NCI-H345 (cell line): ENCODE measurements at regions not wholly inside any gene's neighbourhood (a gene's known extent, or its start where the extent isn't known, plus 50 kb on each side); places are given as distances from the start of the nearest gene placed in this dataset.

Experiments used
- DNase-seq: peaks from one replicate; lab custom pipeline; 2025; lab: John Stamatoyannopoulos, UW

- DNase-seq = no peak
Measured at GRCh38 chr10:8481718-8482504, 427.4 kb downstream of the GATA3 start.

GRCh38 chr10:8485032-8485431 lies 430.5 kb downstream of the GATA3 start:
- no peak for DNase-seq

- DNase-seq = no peak
Measured at GRCh38 chr10:8487346-8487745, 432.9 kb downstream of the GATA3 start.

GRCh38 chr10:8489232-8489631 lies 434.7 kb downstream of the GATA3 start:
- no peak for DNase-seq

GRCh38 chr10:8489823-8490222 lies 435.3 kb downstream of the GATA3 start:
- no peak for DNase-seq

GRCh38 chr10:8498290-8498689 lies 443.8 kb downstream of the GATA3 start:
- DNase-seq = no peak

GRCh38 chr10:8498881-8499280 lies 444.4 kb downstream of the GATA3 start:
- DNase-seq = no peak

- DNase-seq = no peak
Measured at GRCh38 chr10:8499312-8499711, 444.8 kb downstream of the GATA3 start.

- DNase-seq = no peak
Measured at GRCh38 chr10:8499752-8500390, 445.4 kb downstream of the GATA3 start.

GRCh38 chr10:8502573-8502972 lies 448.1 kb downstream of the GATA3 start:
- DNase-seq = no peak

GRCh38 chr10:8504499-8504898 lies 450.0 kb downstream of the GATA3 start:
- DNase-seq = no peak

- DNase-seq = no peak
Measured at GRCh38 chr10:8507156-8507555, 452.7 kb downstream of the GATA3 start.

- DNase-seq = no peak
Measured at GRCh38 chr10:8508882-8509281, 454.4 kb downstream of the GATA3 start.

- no peak for DNase-seq
Measured at GRCh38 chr10:8510471-8510870, 456.0 kb downstream of the GATA3 start.

GRCh38 chr10:8511026-8511425 lies 456.5 kb downstream of the GATA3 start:
- DNase-seq = no peak

- no peak for DNase-seq
Measured at GRCh38 chr10:8513155-8514147, 459.0 kb downstream of the GATA3 start.

GRCh38 chr10:8520382-8520781 lies 465.9 kb downstream of the GATA3 start:
- DNase-seq = no peak

GRCh38 chr10:8527773-8528172 lies 473.3 kb downstream of the GATA3 start:
- DNase-seq = no peak

GRCh38 chr10:8531116-8531515 lies 476.6 kb downstream of the GATA3 start:
- DNase-seq = no peak

- DNase-seq = no peak
Measured at GRCh38 chr10:8532647-8533046, 478.2 kb downstream of the GATA3 start.

- DNase-seq = no peak
Measured at GRCh38 chr10:8533462-8533861, 479.0 kb downstream of the GATA3 start.

GRCh38 chr10:8534096-8534495 lies 479.6 kb downstream of the GATA3 start:
- DNase-seq = no peak

GRCh38 chr10:8534891-8535290 lies 480.4 kb downstream of the GATA3 start:
- no peak for DNase-seq
